ENCODE measurements at regions not wholly inside any gene's neighbourhood (a gene's known extent, or its start where the extent isn't known, plus 50 kb on each side); places are given as distances from the start of the nearest gene placed in this dataset.

DNA sequence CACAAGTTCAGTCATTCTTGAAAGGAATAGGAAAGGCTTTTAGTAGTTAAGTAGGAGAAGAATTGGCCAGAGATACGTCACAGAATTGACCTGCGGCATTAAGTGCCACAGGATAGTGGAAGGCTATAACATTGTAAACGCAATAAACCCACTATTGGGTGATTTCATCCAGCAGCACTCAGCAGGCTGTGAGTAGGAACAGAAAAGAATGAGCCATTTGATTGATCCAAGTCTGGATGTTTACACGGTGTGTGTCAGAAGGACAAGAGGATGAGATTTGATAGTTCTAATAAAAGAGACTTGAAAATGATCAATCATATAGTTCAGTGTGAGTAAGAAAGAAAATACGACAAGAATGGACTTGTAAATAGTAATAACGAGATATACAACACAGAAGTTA lies 110.0 kb upstream of the MTAP start:
- TF ChIP-seq, protein P1, sequence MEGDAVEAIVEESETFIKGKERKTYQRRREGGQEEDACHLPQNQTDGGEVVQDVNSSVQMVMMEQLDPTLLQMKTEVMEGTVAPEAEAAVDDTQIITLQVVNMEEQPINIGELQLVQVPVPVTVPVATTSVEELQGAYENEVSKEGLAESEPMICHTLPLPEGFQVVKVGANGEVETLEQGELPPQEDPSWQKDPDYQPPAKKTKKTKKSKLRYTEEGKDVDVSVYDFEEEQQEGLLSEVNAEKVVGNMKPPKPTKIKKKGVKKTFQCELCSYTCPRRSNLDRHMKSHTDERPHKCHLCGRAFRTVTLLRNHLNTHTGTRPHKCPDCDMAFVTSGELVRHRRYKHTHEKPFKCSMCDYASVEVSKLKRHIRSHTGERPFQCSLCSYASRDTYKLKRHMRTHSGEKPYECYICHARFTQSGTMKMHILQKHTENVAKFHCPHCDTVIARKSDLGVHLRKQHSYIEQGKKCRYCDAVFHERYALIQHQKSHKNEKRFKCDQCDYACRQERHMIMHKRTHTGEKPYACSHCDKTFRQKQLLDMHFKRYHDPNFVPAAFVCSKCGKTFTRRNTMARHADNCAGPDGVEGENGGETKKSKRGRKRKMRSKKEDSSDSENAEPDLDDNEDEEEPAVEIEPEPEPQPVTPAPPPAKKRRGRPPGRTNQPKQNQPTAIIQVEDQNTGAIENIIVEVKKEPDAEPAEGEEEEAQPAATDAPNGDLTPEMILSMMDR (IDR thresholded peaks at IDR 0.05) = no peak
- TF ChIP-seq POLR2A (IDR thresholded peaks at IDR 0.05) (no peak), EP300 (IDR thresholded peaks at IDR 0.05) (no peak)

Measured in ovary (tissue), 3 donors.